ENCODE measurements at regions not wholly inside any gene's neighbourhood (a gene's known extent, or its start where the extent isn't known, plus 50 kb on each side); places are given as distances from the start of the nearest gene placed in this dataset.
"Not testable (repeated sequence)": the region's sequence is repeated elsewhere in the genome, so short reads cannot be mapped to it uniquely, and the experiment has no call there.

DNA sequence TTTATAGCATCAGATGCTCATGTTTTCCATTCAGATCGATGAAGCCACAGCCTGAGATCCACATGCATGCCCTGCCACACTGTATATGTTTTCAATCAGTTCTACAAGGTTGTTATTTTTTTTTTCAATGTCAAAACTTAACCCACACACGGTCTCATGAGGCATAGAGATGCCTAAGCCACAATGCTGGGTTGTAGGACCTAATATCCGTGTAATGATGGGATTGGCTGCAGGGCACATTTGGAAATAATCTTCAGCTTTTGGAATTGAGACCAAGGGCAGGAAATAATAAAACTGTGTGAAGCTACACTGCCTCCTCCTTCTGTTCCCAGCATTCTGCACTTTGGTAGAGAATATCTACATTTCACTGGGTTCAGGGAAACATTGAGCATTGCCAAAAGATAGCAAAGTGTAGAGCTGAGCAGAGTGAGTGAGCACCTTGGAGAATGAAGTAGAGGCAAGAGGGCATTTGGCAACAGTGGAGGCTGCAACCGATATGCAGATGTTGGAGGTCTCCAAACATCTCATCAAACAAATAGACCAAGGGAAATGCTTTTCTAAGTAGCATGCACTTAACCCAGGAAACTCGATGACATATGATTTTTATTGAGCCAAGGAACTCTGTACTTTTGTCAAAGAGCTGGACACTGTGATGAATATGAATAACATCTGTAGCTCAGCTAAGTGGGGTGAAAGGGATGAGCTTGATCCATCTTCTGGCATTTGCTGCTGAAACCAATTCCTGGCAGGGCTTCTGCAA is 176.7 kb downstream of the LYPLAL1 start:
- DNase-seq (ENCODE audit: low spot score): no peak

DNA sequence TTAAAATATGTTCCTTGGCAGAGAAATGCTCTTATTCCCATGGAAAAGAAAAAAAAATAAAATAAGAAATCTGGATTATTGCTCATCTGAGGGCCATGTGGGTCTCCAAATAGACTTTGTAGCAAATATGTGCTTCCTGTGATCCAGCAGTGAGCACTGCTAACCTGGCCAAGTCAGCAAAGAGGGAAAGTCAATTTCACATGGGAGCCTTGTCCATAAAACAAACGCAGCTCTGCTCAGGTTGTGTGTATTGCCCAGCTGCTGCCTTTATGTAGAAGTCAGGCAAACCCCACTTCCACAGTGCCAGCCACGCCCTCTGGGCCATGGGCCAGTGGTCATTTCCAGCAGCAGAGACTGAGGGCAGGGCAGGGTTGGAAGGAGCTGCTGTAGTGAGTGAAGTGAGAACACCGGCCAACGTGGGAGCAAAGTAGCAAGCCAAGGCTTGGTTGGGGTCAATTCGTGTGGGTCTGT is 174.3 kb downstream of the LYPLAL1 start:
- no peak for DNase-seq (ENCODE audit: low spot score)

DNA sequence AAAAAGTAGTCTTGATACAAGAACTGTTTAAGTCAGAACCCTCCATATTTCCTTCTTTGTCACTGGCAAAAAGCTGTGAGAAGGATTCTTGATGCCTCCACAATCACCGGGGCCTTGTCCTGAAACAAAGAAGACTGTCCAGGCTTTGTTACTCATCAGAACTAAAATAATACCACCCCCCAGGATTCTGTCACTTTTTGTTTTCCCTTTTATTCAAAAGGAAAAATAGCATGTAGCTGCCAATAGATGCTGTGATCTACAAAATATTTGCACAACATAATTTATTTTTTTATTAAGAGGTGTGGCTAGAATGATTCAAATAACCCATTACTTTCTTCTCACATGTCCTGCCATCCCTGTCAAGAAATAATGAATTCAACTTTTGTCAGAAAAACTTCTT is 173.7 kb downstream of the LYPLAL1 start:
- DNase-seq (ENCODE audit: low spot score): no peak

DNA sequence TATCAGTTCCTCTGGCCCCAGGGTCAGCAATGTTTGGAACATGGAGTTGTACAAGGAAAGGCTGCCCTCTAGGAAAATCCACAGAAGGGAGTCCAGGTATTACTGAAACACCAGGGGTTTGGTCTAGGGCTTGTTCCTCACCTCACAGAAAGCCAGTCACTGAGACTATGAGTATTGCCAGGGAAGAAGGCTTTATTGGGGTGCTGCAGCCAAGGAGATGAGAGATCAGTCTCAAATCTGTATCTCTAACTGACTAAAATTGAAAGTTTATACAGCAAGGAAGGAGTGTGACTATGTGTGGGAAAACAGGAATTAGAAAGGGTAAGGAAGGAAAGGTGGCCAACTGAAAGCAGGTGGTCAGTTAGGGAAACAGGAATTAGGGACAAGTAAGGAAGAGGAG is 172.3 kb downstream of the LYPLAL1 start:
- DNase-seq (ENCODE audit: low spot score): no peak

DNA sequence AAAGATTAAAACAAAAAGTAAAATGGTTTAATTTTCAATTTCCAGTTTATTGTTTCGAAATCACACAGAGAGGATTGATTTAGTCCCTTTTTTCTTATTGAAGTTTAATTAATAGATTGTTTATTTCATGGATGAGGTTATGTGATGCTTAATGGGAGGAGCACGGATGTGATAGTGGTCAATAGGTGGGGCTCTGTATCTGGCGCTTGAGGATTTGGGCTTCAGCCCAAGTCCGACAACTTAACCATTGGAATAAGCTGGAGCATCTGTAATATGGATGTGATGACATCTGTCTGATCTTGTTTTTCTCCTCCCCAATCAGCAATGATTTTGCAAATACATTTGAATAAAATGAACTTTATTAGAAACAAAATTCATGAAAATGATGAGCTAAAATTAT is 169.2 kb downstream of the LYPLAL1 start:
- DNase-seq (ENCODE audit: low spot score): no peak

DNA sequence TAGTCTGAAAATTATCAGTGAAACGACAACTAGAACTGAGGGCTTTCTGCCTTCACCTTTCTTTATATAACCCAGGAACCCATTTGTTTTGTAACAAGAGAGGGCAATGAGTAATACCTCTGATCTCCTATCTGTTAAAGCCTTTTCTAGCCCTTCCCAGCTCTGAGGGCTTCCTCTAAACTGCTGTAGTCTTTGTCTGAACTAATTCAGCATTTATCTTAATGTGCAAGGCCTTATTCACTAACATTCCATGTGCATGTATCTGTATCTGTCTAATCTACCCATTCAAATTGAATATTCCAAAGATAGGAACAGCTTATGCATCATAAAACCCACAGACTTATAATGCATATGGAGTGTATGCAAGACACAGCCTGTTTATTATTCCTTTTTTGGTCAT is 167.1 kb downstream of the LYPLAL1 start:
- no peak for DNase-seq (ENCODE audit: low spot score)

DNA sequence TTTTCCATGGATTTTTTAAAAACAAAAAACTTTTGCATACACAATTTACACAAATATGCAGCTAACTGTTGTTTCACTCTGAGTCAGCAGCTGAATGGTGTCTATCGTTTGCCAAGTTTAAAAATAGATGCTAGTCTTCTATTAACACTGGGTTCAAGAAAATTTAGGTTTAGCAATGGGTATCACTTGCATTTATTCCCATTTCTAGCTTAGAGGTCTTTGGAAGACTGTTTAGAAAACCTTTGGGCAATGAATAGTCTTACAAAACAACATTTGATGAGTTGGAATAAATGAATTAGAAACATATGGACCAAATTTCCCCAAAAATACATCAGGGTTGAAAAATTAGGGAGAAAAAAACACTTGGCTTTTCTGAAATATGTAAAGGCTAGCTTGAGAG is 165.8 kb downstream of the LYPLAL1 start:
- DNase-seq (ENCODE audit: low spot score): no peak

DNA sequence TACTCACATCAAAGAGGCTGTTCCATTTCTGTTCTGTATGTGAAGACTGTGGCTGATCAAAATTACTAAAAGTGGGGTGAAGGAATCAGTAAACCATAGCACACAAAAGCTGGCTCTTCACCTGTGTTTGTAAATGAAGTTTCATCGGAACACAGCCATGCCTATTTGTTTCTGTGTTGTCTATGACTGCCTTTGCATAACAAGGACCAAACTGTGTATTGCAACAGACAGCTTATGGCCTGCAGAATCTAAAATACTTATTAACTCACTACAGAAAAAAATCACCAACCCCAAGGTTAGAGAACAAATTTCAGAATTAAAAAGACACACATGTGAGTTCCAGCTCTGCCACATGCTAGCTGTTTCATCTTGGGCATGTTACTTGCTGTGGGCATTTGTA is 163.9 kb downstream of the LYPLAL1 start:
- DNase-seq (ENCODE audit: low spot score): no peak

DNA sequence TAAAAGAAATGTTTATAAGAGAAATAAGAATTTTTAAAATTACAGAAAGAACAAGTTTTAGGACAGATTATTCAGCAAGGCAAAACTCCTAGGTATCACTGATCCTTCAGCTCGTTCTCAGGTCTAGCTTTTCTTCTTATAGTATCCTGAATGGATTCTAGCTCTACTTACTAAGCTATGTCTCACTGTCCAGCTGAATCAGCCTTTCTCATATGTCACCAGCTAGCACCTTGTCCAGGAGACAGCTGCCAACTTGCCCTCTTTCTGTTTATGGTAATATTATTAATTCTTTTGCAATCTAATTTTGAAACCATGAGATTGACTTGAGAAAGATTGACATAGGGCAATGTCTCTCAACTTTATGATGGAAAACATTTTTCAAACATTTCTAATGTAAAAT is 159.9 kb downstream of the LYPLAL1 start:
- DNase-seq (ENCODE audit: low spot score): peak; percentile 13

DNA sequence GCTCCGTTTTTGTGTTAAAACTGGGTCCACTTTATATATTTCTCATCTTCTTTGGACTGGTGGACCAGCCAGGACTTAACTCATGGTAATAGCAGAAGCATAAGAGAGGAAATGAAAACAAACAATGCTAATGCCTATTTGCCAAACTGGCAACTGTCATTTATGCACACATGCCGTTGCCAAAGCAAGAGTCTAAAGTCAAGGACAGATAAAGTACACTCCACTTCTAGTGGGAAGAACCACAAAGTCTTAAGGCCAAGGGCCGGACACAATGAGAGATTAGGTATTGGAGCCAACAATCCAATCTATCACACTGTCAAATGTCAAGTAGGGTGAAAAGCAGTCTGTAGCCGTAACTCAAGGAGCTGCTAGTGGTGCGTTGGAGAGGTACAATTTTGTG is 157.7 kb downstream of the LYPLAL1 start:
- DNase-seq (ENCODE audit: low spot score): no peak

DNA sequence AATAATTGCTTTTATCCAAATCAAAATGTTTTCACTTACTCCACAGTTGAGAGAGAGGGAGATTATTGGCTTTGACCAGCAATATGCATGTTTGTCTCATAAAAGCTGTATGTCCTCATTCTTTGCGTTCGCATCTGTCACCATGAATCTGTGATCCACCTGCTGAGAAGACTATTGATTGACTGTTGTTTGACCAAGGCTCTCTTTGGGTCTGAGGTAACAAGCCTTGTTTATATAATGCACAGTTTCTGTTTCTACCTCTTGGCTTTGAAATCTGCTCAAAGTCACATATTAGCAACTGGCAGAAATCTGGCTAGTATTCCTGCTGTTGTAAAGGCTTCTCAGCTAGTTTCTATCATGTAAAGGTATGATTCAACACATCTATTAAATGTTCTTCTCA is 157.0 kb downstream of the LYPLAL1 start:
- no peak for DNase-seq (ENCODE audit: low spot score)

DNA sequence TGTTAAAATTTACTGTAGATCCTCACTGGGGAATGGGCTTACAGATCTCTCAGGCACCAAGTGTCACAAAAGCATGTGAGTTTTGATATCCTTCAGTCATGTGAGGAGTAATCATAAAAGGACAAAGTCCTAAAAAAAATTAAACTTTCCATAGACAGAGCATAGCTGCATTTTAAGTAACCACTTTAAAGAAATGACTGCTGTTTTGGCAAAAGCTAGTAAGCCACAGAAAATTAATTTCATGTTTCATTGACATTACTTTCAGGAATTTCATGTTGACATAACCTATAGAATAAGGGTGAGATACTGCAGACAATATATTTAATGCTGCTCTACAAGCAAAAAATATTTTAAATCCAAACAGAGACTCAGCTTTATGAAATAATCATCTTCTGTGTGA is 156.3 kb downstream of the LYPLAL1 start:
- no peak for DNase-seq (ENCODE audit: low spot score)

DNA sequence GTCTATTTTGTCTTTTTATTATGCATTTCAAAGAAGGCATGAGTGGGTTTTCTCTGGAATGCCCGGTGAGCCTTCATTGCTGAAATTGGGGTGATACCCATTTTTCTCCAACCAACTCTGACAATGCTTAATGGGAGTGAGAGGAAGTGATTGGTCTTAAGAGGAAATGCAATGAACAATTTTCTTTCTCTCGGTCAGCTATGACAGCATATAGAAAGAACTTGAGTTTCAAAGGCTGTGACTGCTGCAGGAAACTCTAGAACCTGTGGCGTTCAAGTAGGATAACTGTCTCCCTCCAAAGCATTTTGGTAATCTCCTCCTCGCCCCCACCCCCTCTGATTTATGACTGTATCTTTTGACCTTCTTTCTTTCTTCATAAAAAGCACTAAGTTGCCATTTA is 155.9 kb downstream of the LYPLAL1 start:
- DNase-seq (ENCODE audit: low spot score): peak; percentile 43

DNA sequence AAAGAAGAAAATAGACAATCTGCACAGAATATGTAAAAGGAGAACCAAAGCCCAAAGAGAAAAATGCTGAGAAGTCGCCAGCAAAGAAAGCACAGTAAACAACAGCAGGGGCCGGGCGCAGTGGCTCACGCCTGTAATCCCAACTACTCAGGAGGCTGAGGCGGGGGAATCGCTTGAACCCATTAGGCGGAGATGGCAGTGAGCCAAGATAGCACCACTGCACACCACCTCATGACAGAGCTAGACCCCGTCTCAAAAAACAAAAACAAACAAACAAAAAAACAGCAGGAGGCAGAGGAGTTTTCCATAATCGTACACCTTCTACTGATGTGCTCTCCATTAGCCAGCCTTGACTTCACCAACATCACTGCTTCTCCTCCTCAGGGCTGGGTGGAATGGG is 153.2 kb downstream of the LYPLAL1 start:
- DNase-seq (ENCODE audit: low spot score): no peak

DNA sequence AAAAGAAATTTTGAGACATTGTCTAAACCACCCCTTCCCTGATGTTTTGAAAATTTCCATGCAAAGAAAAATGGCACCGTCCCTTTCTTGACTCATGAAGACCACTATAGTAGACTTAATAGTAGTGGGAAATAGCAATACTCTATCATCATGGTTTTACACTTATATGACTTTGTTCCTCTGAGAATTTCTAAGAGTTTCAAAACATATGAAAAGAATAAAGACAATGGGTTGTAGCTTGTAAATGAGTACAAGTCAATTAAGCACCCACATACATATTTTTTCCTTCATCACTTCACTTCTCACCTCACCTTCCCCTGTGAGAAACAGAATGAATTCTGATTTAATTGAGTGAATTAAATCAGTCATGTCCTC is 151.7 kb downstream of the LYPLAL1 start:
- DNase-seq (ENCODE audit: low spot score): no peak

DNA sequence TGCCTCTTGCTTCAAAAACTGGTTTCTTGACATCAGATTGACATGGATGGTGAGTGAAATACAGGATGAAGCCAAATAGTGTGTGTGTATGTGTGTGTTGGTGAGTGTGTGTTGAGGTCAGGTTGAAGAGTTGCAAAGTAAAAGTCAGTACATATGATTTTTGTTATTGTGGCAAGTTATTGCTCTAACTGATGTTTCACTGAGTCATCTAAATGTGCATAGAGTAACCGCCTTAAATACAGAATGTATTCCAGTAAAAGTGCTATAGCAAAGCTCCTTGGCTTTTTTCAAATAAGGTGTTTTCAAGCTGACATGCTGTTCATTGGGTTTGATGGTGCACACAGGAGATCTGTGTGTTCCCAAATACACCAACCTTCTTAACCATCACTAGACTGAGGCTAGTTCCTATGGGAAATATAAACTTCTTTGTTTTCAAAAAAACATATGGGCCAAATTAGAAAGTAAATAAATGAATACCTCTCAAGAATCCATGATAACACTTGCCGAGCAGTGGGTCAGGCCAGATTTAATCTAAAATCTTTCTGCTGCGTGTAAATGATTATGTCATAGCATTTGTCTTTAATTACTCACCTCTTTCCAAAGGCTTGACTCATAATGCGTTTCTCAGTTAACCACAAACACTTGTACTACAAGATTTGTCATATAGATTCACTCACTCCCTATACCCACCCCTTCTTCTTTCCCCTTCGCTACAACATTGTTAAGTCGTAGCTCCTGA is 151.1 kb downstream of the LYPLAL1 start:
- peak; percentile 95 for DNase-seq (ENCODE audit: low spot score)

DNA sequence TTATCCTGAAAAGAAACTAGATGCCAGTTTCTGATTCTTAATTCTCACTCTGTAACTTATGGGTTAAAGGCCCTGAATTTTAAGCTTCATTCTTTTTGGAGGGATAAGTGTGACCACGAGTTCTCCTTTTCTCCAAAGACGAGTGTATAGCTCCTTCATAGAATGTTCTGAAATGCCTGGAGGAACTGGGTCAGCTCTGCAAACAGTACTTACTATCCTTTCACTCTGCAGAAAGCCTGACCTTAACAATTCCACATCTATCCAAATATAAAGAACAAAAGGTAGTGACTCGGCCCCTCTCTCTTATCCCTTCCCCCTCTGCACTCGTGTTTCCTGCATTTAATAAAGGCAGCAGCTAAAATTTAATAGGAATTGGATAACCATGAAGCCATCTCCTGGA is 150.5 kb downstream of the LYPLAL1 start:
- no peak for DNase-seq (ENCODE audit: low spot score)

DNA sequence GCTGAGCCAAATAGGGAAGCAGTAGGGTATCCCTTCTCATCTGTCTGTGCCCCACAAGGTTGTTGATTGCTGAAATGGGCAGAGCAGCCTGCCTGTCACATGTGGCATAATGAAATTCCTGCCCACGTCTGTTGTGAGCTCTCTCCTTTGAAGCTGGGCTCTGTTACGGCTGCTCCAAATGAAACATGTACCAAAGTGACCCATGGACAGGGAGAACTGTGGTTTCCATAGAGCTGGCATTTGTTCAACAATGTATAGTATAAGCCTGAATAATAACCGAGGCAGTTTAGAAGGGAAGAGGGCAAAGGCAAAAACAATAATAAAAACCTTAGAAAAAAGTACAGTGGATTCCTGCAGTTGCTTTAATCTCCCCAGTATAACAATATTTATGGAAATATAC is 149.7 kb downstream of the LYPLAL1 start:
- DNase-seq (ENCODE audit: low spot score): no peak

DNA sequence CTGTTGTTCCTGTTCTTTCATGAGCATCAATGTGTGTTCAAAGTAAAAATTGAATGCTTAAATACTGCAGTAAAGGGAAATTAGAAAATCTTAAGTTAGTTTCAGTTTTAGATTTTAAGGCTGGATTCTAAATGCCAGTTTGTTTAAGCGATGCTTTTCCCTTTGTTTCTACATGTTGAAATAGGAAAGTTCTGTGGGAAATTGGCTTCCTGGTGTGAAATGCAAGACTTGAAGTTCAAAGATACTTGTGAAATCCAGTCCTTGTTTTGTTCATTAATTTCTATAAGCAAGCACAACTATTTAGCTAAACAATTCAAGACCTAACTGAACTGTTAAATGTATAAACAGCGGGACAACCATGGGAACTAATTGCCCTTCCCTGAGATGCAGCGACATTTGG is 149.1 kb downstream of the LYPLAL1 start:
- no peak for DNase-seq (ENCODE audit: low spot score)

DNA sequence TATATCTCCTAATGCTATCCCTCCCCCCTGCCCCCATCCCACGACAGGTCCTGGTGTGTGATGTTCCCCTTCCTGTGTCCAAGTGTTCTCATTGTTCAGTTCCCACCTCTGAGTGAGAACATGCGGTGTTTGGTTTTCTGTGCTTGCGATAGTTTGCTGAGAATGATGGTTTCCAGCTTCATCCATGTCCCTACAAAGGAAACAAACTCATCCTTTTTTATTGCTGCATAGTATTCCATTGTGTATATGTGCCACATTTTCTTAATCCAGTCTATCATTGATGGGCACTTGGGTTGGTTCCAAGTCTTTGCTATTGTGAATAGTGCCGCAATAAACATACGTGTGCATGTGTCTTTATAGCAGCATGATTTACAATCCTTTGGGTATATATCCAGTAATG is 146.9 kb downstream of the LYPLAL1 start:
- DNase-seq (ENCODE audit: low spot score): not testable (repeated sequence)

DNA sequence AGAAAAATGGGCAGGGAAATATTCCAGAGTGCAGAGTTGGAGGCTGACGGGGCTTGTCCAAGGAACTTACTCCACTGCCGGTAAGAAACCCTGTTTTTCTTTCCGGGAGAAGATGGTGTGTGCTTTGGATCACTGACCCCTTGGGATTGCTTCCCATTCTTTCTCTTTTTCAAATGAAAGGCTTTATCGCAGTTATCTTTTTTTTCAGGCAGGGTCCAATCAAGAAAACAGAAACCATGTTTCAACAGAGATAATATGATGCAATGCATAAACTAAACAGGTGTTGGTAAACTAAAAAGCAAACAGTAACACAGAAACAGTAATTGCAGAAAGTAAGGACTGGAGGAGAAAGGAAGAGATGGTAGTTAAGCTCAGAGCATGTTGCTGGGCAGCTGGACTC is 145.1 kb downstream of the LYPLAL1 start:
- DNase-seq (ENCODE audit: low spot score): no peak

DNA sequence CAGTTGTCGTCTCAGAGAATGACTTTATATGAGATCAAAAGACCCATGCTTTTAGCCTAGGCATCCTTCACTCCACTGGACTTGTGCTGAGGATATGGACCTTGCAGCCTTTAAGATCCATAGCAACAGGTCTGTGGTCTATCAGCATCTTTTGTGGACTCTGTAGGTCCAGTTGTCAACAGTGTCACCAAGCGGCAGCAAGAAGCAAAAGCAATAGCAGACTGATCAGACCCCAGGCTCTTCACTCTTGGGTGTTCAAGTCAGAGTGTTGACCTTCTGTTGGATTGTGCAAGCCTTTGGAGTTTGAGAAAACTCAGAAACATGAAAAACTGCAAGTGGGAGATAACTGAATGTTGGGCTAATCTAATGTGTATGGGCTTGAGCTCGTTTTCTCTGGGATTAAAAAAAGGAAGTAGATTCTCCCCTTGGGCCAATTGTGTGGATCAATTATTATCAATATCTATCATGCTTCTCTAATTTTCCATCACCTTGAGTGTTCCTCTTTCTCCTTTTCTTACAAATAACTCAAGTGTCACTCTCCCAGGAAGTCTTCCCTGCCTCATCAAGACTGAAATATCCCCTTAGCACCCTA is 144.2 kb downstream of the LYPLAL1 start:
- peak; percentile 49 for DNase-seq (ENCODE audit: low spot score)

DNA sequence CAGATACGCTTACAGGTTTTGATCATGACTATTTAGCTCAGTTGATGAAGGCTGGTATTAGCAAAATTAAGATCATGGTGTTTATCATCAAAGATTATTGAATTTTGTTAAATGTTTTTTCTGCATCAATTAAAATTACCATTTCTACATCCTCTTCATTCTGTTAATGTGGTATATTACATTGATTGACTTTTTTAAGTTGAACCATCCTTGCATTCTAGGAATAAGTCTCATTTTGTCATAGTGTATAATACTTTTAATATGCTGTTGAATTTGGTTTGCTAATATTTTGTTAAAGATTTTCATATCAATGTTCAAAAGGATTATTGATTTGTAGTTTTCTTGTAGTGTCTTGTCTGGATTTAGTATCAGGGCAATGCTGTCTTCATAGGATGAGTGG is 142.4 kb downstream of the LYPLAL1 start:
- no peak for DNase-seq (ENCODE audit: low spot score)
